ENCODE measurements at regions not wholly inside any gene's neighbourhood (a gene's known extent, or its start where the extent isn't known, plus 50 kb on each side); places are given as distances from the start of the nearest gene placed in this dataset.
"Not testable (repeated sequence)": the region's sequence is repeated elsewhere in the genome, so short reads cannot be mapped to it uniquely, and the experiment has no call there.

- no peak for DNase-seq (ENCODE audit: low read depth, low spot score)
These were observed 122.1 kb downstream of the ARL4C start for GRCh38 chr2:234374736-234375135.

GRCh38 chr2:234374150-234374508 lies 122.8 kb downstream of the ARL4C start:
- DNase-seq (ENCODE audit: low read depth, low spot score) = no peak

GRCh38 chr2:234373481-234374149 lies 123.3 kb downstream of the ARL4C start:
- no peak for DNase-seq (ENCODE audit: low read depth, low spot score)

DNA sequence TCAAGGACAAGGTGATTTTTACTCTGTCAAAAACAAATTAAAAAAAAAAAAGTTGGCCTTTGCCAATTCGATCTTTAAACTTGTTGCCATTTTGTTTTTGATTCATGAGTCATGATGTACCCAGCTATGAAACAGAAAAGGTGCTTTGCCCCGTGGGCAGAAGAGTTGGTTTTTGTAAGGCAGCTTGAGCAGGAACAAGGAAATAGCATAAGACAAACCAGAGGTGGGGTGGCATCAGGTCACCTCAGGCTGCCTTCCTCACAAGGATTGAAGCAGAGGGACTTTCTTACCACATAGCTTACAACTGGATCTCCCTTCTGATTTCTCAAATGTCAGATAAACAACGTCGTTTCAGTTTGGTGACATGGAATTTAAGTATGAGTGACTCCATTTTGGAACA lies 123.8 kb downstream of the ARL4C start:
- DNase-seq (ENCODE audit: low read depth, low spot score) = no peak

DNA sequence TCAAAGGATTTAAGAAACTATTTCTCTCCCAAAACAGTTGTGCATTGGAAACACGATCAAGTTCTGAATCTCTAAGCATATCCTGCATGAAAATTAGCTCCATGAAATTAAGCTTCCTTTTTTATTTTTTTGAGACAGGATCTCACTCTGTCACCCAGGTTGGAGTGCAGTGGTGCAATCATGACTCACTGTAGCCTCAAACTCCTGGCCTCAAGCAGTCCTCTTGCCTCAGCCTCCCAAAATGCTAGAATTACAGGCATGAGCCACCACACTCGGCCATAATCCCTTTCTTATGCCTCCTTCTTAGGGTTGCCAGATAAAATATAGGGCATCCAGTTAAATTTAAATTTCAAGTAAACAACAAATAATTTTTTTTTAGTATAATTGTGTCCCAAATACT lies 124.4 kb downstream of the ARL4C start:
- DNase-seq (ENCODE audit: low read depth, low spot score) = no peak

- no peak for DNase-seq (ENCODE audit: low read depth, low spot score)
These were observed 128.0 kb downstream of the ARL4C start for GRCh38 chr2:234368861-234369261.

GRCh38 chr2:234366891-234367290 lies 130.0 kb downstream of the ARL4C start:
- DNase-seq (ENCODE audit: low read depth, low spot score) = no peak

GRCh38 chr2:234364661-234365060 lies 132.2 kb downstream of the ARL4C start:
- DNase-seq (ENCODE audit: low read depth, low spot score) = no peak

GRCh38 chr2:234363647-234364294 lies 133.1 kb downstream of the ARL4C start:
- DNase-seq (ENCODE audit: low read depth, low spot score) = no peak

GRCh38 chr2:234363011-234363487 lies 133.8 kb downstream of the ARL4C start:
- peak; percentile 88 for DNase-seq (ENCODE audit: low read depth, low spot score)

- not testable (repeated sequence) for DNase-seq (ENCODE audit: low read depth, low spot score)
These were observed 136.4 kb downstream of the ARL4C start for GRCh38 chr2:234360313-234360975.

DNA sequence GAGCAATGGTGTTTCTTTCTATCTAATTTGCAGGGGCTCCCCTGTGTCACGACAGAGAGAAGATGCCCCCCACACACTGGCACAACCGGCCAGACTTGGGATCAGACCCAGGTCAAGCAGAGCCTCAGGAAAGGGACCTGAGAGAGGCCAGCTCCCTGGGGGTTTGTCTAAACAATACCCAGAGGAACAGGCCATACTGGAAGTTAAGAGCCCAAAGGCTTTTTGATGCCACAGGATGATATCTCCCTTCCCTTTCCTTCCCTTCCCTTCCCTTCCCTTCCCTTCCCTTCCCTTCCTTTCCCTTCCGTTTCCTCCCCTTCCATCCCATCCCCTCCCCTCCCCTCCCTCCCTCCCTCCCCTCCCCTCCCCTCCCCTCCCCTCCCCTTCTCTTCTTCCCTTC lies 139.2 kb downstream of the ARL4C start:
- DNase-seq (ENCODE audit: low read depth, low spot score) = no peak

GRCh38 chr2:234355808-234356365 lies 141.0 kb downstream of the ARL4C start:
- DNase-seq (ENCODE audit: low read depth, low spot score) = no peak

GRCh38 chr2:234355021-234355720 lies 141.7 kb downstream of the ARL4C start:
- no peak for DNase-seq (ENCODE audit: low read depth, low spot score)

DNA sequence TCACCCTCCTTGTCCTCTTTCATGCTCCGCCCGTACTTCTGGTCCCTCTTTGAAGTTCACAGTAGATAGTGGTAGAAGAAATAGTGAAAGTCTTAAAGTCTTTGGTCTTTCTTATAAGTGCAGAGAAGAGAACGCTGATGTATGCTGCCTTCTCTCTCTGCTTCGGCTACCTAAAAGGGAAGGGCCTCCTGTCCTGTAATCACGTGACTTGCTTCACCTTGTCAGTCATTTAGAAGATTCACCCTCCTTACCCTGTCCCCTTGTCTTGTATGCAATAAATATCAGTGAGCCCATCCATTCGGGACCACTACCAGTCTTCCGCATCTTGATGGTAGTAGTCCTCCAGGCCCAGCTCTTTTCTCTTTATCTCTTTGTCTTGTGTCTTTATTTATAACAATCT lies 144.6 kb downstream of the ARL4C start:
- DNase-seq (ENCODE audit: low read depth, low spot score) = no peak

GRCh38 chr2:234351866-234352265 lies 145.0 kb downstream of the ARL4C start:
- DNase-seq (ENCODE audit: low read depth, low spot score) = not testable (repeated sequence)

- DNase-seq (ENCODE audit: low read depth, low spot score) = no peak
These were observed 148.8 kb downstream of the ARL4C start for GRCh38 chr2:234348081-234348480.

- DNase-seq (ENCODE audit: low read depth, low spot score) = no peak
These were observed 151.0 kb downstream of the ARL4C start for GRCh38 chr2:234345921-234346320.

DNA sequence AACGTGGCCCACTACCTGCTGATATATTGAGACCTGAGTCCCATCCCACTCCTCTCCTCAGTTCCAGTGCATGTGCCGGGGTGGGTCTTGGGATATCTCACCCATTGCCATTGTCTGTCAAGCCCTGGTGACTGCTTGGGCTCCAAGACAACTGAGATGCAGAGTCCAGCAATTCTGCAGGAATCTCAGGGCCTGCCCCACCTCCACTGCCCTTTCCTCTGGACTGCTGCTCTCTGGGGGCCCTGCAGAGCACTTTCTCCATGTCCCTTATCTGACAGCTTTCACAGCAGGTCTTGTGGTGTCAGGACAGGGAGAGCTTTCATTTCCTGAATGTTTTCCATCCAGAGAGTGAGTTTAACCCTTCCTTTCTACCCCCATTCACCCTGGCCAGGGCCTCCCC lies 152.9 kb downstream of the ARL4C start:
- DNase-seq (ENCODE audit: low read depth, low spot score) = no peak

DNA sequence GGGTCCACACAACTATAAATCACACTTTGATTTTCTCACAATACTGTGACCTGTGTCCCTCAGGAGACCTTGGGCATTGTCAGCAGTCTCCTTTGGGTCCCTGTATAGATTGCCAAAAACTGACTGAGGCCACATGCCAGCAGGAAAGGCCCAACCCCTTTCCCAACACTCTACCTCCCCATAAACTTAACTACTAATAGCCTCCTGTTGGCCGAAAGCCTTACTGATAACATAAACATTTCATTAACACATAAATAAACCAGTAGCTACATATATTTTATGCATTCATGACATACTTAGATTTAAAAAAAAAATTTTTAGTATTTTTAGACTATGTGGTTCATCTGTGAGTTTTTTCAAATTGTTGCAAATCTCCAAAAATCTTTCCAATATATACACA lies 153.5 kb downstream of the ARL4C start:
- no peak for DNase-seq (ENCODE audit: low read depth, low spot score)

GRCh38 chr2:234341306-234341985 lies 155.4 kb downstream of the ARL4C start:
- no peak for DNase-seq (ENCODE audit: low read depth, low spot score)
